ENCODE measurements at regions not wholly inside any gene's neighbourhood (a gene's known extent, or its start where the extent isn't known, plus 50 kb on each side); places are given as distances from the start of the nearest gene placed in this dataset.

DNA sequence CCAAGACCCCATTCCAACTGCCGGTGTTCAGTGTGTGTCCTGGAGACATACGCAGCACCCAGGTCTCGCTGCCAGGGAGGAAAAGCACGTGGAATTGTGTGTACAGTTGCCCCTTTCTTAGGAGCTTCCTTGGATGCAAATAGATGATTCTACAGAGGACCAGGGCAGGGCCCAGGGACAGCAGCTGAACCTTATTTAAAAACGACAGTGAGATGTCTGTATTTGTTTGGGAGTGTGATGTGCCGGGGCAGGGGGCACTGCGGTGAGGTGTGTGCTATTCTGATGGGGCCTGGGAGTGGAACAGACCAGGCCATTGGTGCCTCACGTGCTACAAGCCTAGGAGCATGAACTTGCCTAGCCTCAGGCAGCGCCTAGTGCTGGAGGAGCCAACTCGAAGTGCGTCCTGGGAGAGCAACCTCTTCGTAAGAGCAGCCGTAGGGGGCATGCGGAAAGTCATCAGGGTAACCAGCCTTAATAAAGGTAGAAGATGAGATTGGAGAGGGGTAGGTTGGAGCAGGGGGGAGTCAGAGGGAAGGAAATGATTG lies 98.3 kb upstream of the ESRRB start:
- TF ChIP-seq, protein P1, sequence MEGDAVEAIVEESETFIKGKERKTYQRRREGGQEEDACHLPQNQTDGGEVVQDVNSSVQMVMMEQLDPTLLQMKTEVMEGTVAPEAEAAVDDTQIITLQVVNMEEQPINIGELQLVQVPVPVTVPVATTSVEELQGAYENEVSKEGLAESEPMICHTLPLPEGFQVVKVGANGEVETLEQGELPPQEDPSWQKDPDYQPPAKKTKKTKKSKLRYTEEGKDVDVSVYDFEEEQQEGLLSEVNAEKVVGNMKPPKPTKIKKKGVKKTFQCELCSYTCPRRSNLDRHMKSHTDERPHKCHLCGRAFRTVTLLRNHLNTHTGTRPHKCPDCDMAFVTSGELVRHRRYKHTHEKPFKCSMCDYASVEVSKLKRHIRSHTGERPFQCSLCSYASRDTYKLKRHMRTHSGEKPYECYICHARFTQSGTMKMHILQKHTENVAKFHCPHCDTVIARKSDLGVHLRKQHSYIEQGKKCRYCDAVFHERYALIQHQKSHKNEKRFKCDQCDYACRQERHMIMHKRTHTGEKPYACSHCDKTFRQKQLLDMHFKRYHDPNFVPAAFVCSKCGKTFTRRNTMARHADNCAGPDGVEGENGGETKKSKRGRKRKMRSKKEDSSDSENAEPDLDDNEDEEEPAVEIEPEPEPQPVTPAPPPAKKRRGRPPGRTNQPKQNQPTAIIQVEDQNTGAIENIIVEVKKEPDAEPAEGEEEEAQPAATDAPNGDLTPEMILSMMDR (IDR thresholded peaks at IDR 0.05), result no peak
- no peak for TF ChIP-seq CHD2 (IDR thresholded peaks at IDR 0.05; ENCODE audit: low read length, partially characterized antibody)
- no peak for TF ChIP-seq POLR2A (IDR thresholded peaks at IDR 0.05; ENCODE audit: low read length)
- no peak for TF ChIP-seq SMC3 (IDR thresholded peaks at IDR 0.05)
- TF ChIP-seq, protein P2, sequence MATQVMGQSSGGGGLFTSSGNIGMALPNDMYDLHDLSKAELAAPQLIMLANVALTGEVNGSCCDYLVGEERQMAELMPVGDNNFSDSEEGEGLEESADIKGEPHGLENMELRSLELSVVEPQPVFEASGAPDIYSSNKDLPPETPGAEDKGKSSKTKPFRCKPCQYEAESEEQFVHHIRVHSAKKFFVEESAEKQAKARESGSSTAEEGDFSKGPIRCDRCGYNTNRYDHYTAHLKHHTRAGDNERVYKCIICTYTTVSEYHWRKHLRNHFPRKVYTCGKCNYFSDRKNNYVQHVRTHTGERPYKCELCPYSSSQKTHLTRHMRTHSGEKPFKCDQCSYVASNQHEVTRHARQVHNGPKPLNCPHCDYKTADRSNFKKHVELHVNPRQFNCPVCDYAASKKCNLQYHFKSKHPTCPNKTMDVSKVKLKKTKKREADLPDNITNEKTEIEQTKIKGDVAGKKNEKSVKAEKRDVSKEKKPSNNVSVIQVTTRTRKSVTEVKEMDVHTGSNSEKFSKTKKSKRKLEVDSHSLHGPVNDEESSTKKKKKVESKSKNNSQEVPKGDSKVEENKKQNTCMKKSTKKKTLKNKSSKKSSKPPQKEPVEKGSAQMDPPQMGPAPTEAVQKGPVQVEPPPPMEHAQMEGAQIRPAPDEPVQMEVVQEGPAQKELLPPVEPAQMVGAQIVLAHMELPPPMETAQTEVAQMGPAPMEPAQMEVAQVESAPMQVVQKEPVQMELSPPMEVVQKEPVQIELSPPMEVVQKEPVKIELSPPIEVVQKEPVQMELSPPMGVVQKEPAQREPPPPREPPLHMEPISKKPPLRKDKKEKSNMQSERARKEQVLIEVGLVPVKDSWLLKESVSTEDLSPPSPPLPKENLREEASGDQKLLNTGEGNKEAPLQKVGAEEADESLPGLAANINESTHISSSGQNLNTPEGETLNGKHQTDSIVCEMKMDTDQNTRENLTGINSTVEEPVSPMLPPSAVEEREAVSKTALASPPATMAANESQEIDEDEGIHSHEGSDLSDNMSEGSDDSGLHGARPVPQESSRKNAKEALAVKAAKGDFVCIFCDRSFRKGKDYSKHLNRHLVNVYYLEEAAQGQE (IDR thresholded peaks at IDR 0.05), result no peak
- no peak for TF ChIP-seq MAFK (IDR thresholded peaks at IDR 0.05; ENCODE audit: partially characterized antibody)
- TF ChIP-seq, protein P3, sequence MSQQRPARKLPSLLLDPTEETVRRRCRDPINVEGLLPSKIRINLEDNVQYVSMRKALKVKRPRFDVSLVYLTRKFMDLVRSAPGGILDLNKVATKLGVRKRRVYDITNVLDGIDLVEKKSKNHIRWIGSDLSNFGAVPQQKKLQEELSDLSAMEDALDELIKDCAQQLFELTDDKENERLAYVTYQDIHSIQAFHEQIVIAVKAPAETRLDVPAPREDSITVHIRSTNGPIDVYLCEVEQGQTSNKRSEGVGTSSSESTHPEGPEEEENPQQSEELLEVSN (IDR thresholded peaks at IDR 0.05; ENCODE audit: borderline replicate concordance, low read depth), result no peak
- TF ChIP-seq, protein P4, sequence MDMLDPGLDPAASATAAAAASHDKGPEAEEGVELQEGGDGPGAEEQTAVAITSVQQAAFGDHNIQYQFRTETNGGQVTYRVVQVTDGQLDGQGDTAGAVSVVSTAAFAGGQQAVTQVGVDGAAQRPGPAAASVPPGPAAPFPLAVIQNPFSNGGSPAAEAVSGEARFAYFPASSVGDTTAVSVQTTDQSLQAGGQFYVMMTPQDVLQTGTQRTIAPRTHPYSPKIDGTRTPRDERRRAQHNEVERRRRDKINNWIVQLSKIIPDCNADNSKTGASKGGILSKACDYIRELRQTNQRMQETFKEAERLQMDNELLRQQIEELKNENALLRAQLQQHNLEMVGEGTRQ (IDR thresholded peaks at IDR 0.05), result no peak
- TF ChIP-seq ESRRA (IDR thresholded peaks at IDR 0.05; ENCODE audit: borderline replicate concordance, low read length), result no peak
- TF ChIP-seq EP300 (IDR thresholded peaks at IDR 0.05), result no peak

Measured in A549 (cell line).